HepG2 (cell line): ENCODE measurements at regions not wholly inside any gene's neighbourhood (a gene's known extent, or its start where the extent isn't known, plus 50 kb on each side); places are given as distances from the start of the nearest gene placed in this dataset.

ENCODE experiments used
- ATAC-seq: fragments of 200-7000 bp; cut with Tn5 transposase; 3 replicates; pipeline ENCODE4 v1.9.1; 2020; ENCODE audit warnings: mild to moderate bottlenecking, moderate library complexity
- BruUV-seq: library from RNA; stranded (reverse); fragments of 400-500 nt; replicated peaks from 2 replicates; lab custom pipeline; 2021; lab: Mats Ljungman, UMichigan
- CTCF ChIA-PET: fragments of 300-600 bp; formaldehyde crosslinking; extraction: SDS; loops from one replicate; lab custom pipeline; 2021; ENCODE audit warnings: low total read pairs, inconsistent platforms, low intra/inter-chr PET ratio; lab: Yijun Ruan, JAX
- POLR2A ChIA-PET: fragments of 350-600 bp; sonication (Branson Sonifier 250); formaldehyde crosslinking; loops from one replicate; lab custom pipeline; 2020; ENCODE audit warnings: antibody characterized with exemption, inconsistent platforms; lab: Yijun Ruan, JAX
- DNase-seq: peaks from one replicate; pipeline ENCODE4 v3.0.0-alpha.2; 2015; ENCODE audit warnings: low spot score
- FAIRE-seq: peaks from 3 replicates; lab custom pipeline; 2011; peaks lifted over from hg19 to GRCh38; lab: Jason Lieb, UNC
- H2AFZ ChIP-seq: one replicate; pipeline ENCODE4 v1.6.1; 2011; ENCODE audit warnings: low read length, inconsistent platforms
- H3K27ac ChIP-seq: fragments of 300-600 bp; 3 replicates; pipeline ENCODE4 v1.8.0; 2011; ENCODE audit warnings: mixed run types, mild to moderate bottlenecking, mixed read lengths, low read length, inconsistent platforms; ENCODE audit not compliant: insufficient read depth; ENCODE audit errors: extremely low read length
- H3K27me3 ChIP-seq, 2 experiments: fragments of 200-600 bp in 1 of 2; 2 replicates in 1 of 2; 3 replicates in 1 of 2; pipeline versions ENCODE4 v1.6.0 to v1.8.0; 2011; ENCODE audit warnings: low read length in 2 of 2, mild to moderate bottlenecking in 2 of 2, moderate library complexity in 2 of 2, inconsistent platforms in 1 of 2; ENCODE audit not compliant: insufficient read depth in 2 of 2, control insufficient read depth in 1 of 2
- H3K36me3 ChIP-seq, 2 experiments: fragments of 200-600 bp in 1 of 2; replicated peaks in 1 of 2; 2 replicates in 1 of 2; 3 replicates in 1 of 2; pipeline versions ENCODE4 v1.5.1 to v1.8.0; 2011; ENCODE audit warnings: low read length in 2 of 2, inconsistent platforms in 1 of 2; ENCODE audit not compliant: insufficient read depth in 2 of 2, control insufficient read depth in 1 of 2
- H3K4me1 ChIP-seq: 2 replicates; pipeline ENCODE4 v1.5.1; 2012; ENCODE audit warnings: low read length, inconsistent platforms; ENCODE audit not compliant: insufficient read depth
- H3K4me2 ChIP-seq: 2 replicates; pipeline ENCODE4 v1.6.0; 2011; ENCODE audit warnings: low read depth, low read length, inconsistent platforms
- H3K4me3 ChIP-seq, 3 experiments: fragments of 200-600 bp in 1 of 3; sonication (generic), shearing (Covaris generic) in 1 of 3; replicated peaks in 1 of 3; 2 replicates each; pipeline ENCODE4 v1.5.1; 2011 to 2016; ENCODE audit warnings: low read length in 3 of 3, inconsistent platforms in 2 of 3, low read depth in 2 of 3, mild to moderate bottlenecking in 2 of 3, control low read depth in 1 of 3, mixed read lengths in 1 of 3; ENCODE audit not compliant: insufficient read depth in 1 of 3
- H3K79me2 ChIP-seq: one replicate; pipeline ENCODE4 v1.6.1; 2011; ENCODE audit warnings: low read length, inconsistent platforms; ENCODE audit not compliant: insufficient read depth
- H3K9ac ChIP-seq: 2 replicates; pipeline ENCODE4 v1.6.0; 2011; ENCODE audit warnings: mild to moderate bottlenecking, low read depth, low read length, inconsistent platforms; ENCODE audit not compliant: insufficient read depth
- H3K9me3 ChIP-seq: 2 replicates; pipeline ENCODE4 v1.5.1; 2012; ENCODE audit warnings: mild to moderate bottlenecking, low read length
- H4K20me1 ChIP-seq: 2 replicates; pipeline ENCODE4 v1.6.0; 2011; ENCODE audit warnings: inconsistent platforms, mild to moderate bottlenecking, low read length, moderate library complexity; ENCODE audit not compliant: insufficient read depth
- ARNT ChIP-seq: fragments of 450-650 bp; IDR thresholded peaks from 2 replicates; pipeline ENCODE4 v1.6.1; 2017
- CCAR2 ChIP-seq: fragments of 200-400 bp; formaldehyde crosslinking; optimal IDR thresholded peaks from 2 replicates; pipeline ENCODE3; 2018; ENCODE audit warnings: low read depth, mild to moderate bottlenecking, low read length, moderate library complexity
- HDAC1 ChIP-seq: sonication (generic); formaldehyde crosslinking; IDR thresholded peaks from 2 replicates; pipeline ENCODE4 v1.5.1; 2020; ENCODE audit warnings: mild to moderate bottlenecking, missing genetic modification reagents
- NCOA5 ChIP-seq: sonication (generic); formaldehyde crosslinking; IDR thresholded peaks from 2 replicates; pipeline ENCODE4 v1.4.0; 2020; ENCODE audit warnings: missing genetic modification reagents
- PLRG1 ChIP-seq: fragments of 450-650 bp; conservative IDR thresholded peaks from 2 replicates; pipeline ENCODE4 v1.6.1; 2016
- SPEN ChIP-seq: sonication (generic); formaldehyde crosslinking; IDR thresholded peaks from 2 replicates; pipeline ENCODE4 v1.5.1; 2020; ENCODE audit warnings: low read depth, mild to moderate bottlenecking, missing genetic modification reagents
- ZBTB14 ChIP-seq: sonication (generic); formaldehyde crosslinking; IDR thresholded peaks from 2 replicates; pipeline ENCODE4 v1.4.0; 2020; ENCODE audit warnings: missing genetic modification reagents
- ZBTB20 ChIP-seq: sonication (generic); formaldehyde crosslinking; IDR thresholded peaks from 2 replicates; pipeline ENCODE4 v1.8.1; 2023; ENCODE audit warnings: missing genetic modification reagents, low read depth, mild to moderate bottlenecking, borderline replicate concordance
- ZFP36 ChIP-seq: fragments of 150-350 bp; IDR thresholded peaks from 2 replicates; pipeline ENCODE4 v1.6.1; 2018; ENCODE audit warnings: borderline replicate concordance, low read length, low read depth; ENCODE audit not compliant: partially characterized antibody
- ZFP36L2 ChIP-seq: sonication (generic); formaldehyde crosslinking; IDR thresholded peaks from 2 replicates; pipeline ENCODE4 v1.4.0; 2020; ENCODE audit warnings: missing genetic modification reagents
- ZFP37 ChIP-seq: sonication (generic); formaldehyde crosslinking; IDR thresholded peaks from 2 replicates; pipeline ENCODE4 v1.4.0; 2020; ENCODE audit warnings: missing genetic modification reagents, borderline replicate concordance
- ZFP90 ChIP-seq: sonication (generic); formaldehyde crosslinking; IDR thresholded peaks from 2 replicates; pipeline ENCODE4 v1.8.0; 2022; ENCODE audit warnings: missing genetic modification reagents, mild to moderate bottlenecking, inconsistent platforms, borderline replicate concordance
- ZNF501 ChIP-seq: sonication (generic); formaldehyde crosslinking; IDR thresholded peaks from 2 replicates; pipeline ENCODE4 v1.5.1; 2020; ENCODE audit warnings: mild to moderate bottlenecking, moderate library complexity, missing genetic modification reagents
- ZNF790 ChIP-seq: sonication (generic); formaldehyde crosslinking; IDR thresholded peaks from 2 replicates; pipeline ENCODE4 v1.8.0; 2022; ENCODE audit warnings: missing genetic modification reagents, mild to moderate bottlenecking, borderline replicate concordance
- ZNF841 ChIP-seq: sonication (generic); formaldehyde crosslinking; IDR thresholded peaks from 2 replicates; pipeline ENCODE4 v1.8.1; 2023; ENCODE audit warnings: missing genetic modification reagents, borderline replicate concordance
- ZNF883 ChIP-seq: sonication (generic); formaldehyde crosslinking; IDR thresholded peaks from 2 replicates; pipeline ENCODE4 v1.5.1; 2020; ENCODE audit warnings: mild to moderate bottlenecking, missing genetic modification reagents; ENCODE audit errors: not compliant biosample characterization
- WGBS: methylation state at CpG from one replicate; pipeline ENCODE4 v1.1.6; 2017; ENCODE audit warnings: low lambda C conversion rate; 5-methylcytosine and 5-hydroxymethylcytosine counted together
- in situ Hi-C: cut with HindIII; loops from 2 replicates; pipeline ENCODE4 v1.10.0; 2017; ENCODE audit warnings: low pct_unique_long_range_greater_than_20kb; ENCODE audit not compliant: extremely low pct_ligation_motif_present
- intact Hi-C: fragments of 100-400 bp; cut with micrococcal nuclease; formaldehyde crosslinking; loops from one replicate; pipeline ENCODE4 v1.10.0; 2022; ENCODE audit not compliant: unreplicated experiment

GRCh38 chr11:76282811-76283595, 76.7 kb upstream of the WNT11 start:
- H3K9me3 ChIP-seq = no peaks in the 10 kb centered on the region
- H3K4me1 ChIP-seq = no peaks in the 10 kb centered on the region
- intact Hi-C loops = no loop called here
- no peak overlapping the region for H3K4me2 ChIP-seq
- no peak overlapping the region for H2AFZ ChIP-seq
- in situ Hi-C loops = no loop called here
- no peak for ATAC-seq
- no peak for DNase-seq
- FAIRE-seq = no peak
- no peaks in the 10 kb centered on the region for H3K79me2 ChIP-seq
- peaks cover 5 to 67% of the 10 kb centered on the region in 2 experiments; a peak in 3 of 5 replicates for H3K27me3 ChIP-seq
- H3K27ac ChIP-seq = no peak overlapping the region
- POLR2A ChIA-PET = no interaction called here
- H4K20me1 ChIP-seq = no peaks in the 10 kb centered on the region
- no peak overlapping the region for H3K4me3 ChIP-seq
- TF ChIP-seq PLRG1 = no peak
- TF ChIP-seq ZBTB20 = no peak
- no peak for TF ChIP-seq ZFP37
- TF ChIP-seq ZNF790 (CRISPR knock-in tag) = no peak
- H3K36me3 ChIP-seq = no peaks in the 10 kb centered on the region
- no TSS peak for BruUV-seq
- no peak overlapping the region for H3K9ac ChIP-seq
- CTCF ChIA-PET = no interaction called here
- whole genome bisulfite sequencing = 50% methylated on average over 7 of the region's 10 CpGs

DNA sequence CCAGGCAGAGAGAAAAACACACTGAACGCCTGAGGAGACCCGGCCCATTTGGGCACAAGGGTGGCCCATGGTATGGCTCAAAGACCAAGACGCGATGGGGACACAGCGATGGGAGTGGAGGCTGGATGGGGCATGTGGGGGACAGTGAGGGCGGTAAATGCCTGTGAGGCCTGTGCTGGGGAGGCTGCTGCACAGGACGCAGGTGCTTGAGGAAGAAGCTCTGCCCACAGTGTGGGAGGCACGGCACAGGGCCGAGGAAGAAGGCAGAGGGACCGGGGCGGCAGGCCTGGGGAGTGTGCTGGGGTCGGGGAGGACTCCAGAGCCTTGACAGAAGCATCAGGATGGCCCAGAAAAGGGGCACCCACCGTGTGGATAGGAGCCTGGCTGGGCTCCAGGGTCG, 75.9 kb upstream of the WNT11 start:
- 19% methylated on average over 14 of the region's 14 CpGs for WGBS
- POLR2A ChIA-PET = no interaction called here
- TF ChIP-seq ZFP36L2 (CRISPR knock-in tag) (no peak), ZFP90 (CRISPR knock-in tag) (no peak), ZNF841 (no peak), HDAC1 (CRISPR knock-in tag) (no peak), ZNF501 (CRISPR knock-in tag) (no peak), CCAR2 (no peak), ARNT (no peak), ZFP36 (no peak), SPEN (CRISPR knock-in tag) (no peak), ZNF883 (CRISPR knock-in tag) (no peak), NCOA5 (CRISPR knock-in tag) (no peak), ZBTB14 (CRISPR knock-in tag) (no peak)

More for the DNA sequence above, 75.9 kb upstream of the WNT11 start:
- Histone ChIP-seq H3K9me3 (no peaks in the 10 kb centered on the region), H3K4me3 (no peak overlapping the region), H3K4me1 (peaks cover 3% of the 10 kb centered on the region), H4K20me1 (no peaks in the 10 kb centered on the region), H3K4me2 (no peak overlapping the region), H3K36me3 (no peaks in the 10 kb centered on the region), H2AFZ (no peak overlapping the region), H3K79me2 (no peaks in the 10 kb centered on the region), H3K27me3 (peaks cover 5 to 70% of the 10 kb centered on the region in 2 experiments; a peak in 3 of 5 replicates), H3K9ac (no peak overlapping the region), H3K27ac (no peak overlapping the region)
- in situ Hi-C loops (no loop called here), intact Hi-C loops (no loop called here)
- DNase-seq = no peak
- ATAC-seq = peak; percentile 13; the same call in 2 of the 3 replicates
- BruUV-seq = no TSS peak
- CTCF ChIA-PET = no interaction called here
- no peak for FAIRE-seq
